PC-3 (cell line): ENCODE measurements at regions not wholly inside any gene's neighbourhood (a gene's known extent, or its start where the extent isn't known, plus 50 kb on each side); places are given as distances from the start of the nearest gene placed in this dataset.
A peak's percentile ranks its signal among the peaks of the same experiment; 100 is the strongest.

Source experiments
- ATAC-seq: fragments of 200-7000 bp; cut with Tn5 transposase; 2 replicates; pipeline ENCODE4 v1.9.1; 2020; ENCODE audit warnings: mild to moderate bottlenecking, moderate library complexity
- BruUV-seq: library from RNA; stranded (reverse); fragments of 400-500 nt; replicated peaks from 2 replicates; lab custom pipeline; 2021; lab: Mats Ljungman, UMichigan
- CTCF ChIA-PET: fragments of 300-600 bp; sonication (Branson Sonifier 250); formaldehyde crosslinking; loops from one replicate; lab custom pipeline; 2022; ENCODE audit warnings: antibody characterized with exemption; lab: Charles Lee
- POLR2A ChIA-PET: fragments of 300-600 bp; sonication (Branson Sonifier 250); formaldehyde crosslinking; loops from one replicate; lab custom pipeline; 2022; ENCODE audit warnings: antibody characterized with exemption; ENCODE audit not compliant: unreplicated experiment; lab: Charles Lee
- DNase-seq: peaks from one replicate; pipeline ENCODE4 v3.0.0-alpha.2; 2015
- H2AFZ ChIP-seq: fragments of 300-600 bp; sonication (generic); 2 replicates; pipeline ENCODE4 v1.6.0; 2016; ENCODE audit warnings: antibody characterized with exemption, low read length
- H3F3A ChIP-seq: fragments of 300-600 bp; sonication (generic); one replicate; pipeline ENCODE4 v1.6.0; 2017; ENCODE audit warnings: antibody characterized with exemption, low read length, control low read depth, mild to moderate bottlenecking; ENCODE audit not compliant: unreplicated experiment
- H3K27ac ChIP-seq: fragments of 300-600 bp; sonication (generic); 2 replicates; pipeline ENCODE4 v1.5.1; 2016; ENCODE audit warnings: mild to moderate bottlenecking, low read length
- H3K27me3 ChIP-seq: fragments of 300-600 bp; sonication (generic); 2 replicates; pipeline ENCODE4 v1.6.1; 2016; ENCODE audit warnings: low read length, mixed read lengths
- H3K36me3 ChIP-seq: fragments of 300-600 bp; sonication (generic); 2 replicates; pipeline ENCODE4 v1.6.1; 2016; ENCODE audit warnings: low read depth, mixed run types, low read length, mixed read lengths
- H3K4me1 ChIP-seq: fragments of 300-600 bp; sonication (generic); 2 replicates; pipeline ENCODE4 v1.5.1; 2016; ENCODE audit warnings: low read length; ENCODE audit not compliant: insufficient read depth
- H3K4me2 ChIP-seq: fragments of 300-600 bp; sonication (generic); 2 replicates; pipeline ENCODE4 v1.6.0; 2016; ENCODE audit warnings: low read length
- H3K4me3 ChIP-seq: fragments of 300-600 bp; sonication (generic); 2 replicates; pipeline ENCODE4 v1.5.1; 2016; ENCODE audit warnings: mild to moderate bottlenecking, low read length, mixed read lengths
- H3K79me2 ChIP-seq: fragments of 300-600 bp; sonication (generic); 2 replicates; pipeline ENCODE4 v1.6.1; 2017; ENCODE audit warnings: low read length, mixed read lengths
- H3K9ac ChIP-seq: fragments of 300-600 bp; sonication (generic); 2 replicates; pipeline ENCODE4 v1.6.0; 2016; ENCODE audit warnings: mild to moderate bottlenecking, low read length
- H3K9me2 ChIP-seq: fragments of 300-600 bp; sonication (generic); replicated peaks from 2 replicates; pipeline ENCODE4 v1.6.1; 2016; ENCODE audit warnings: mixed run types, low read length, mixed read lengths
- H3K9me3 ChIP-seq: fragments of 300-600 bp; sonication (generic); 2 replicates; pipeline ENCODE4 v1.6.1; 2016; ENCODE audit warnings: low read length, mixed read lengths
- H4K20me1 ChIP-seq: fragments of 300-600 bp; sonication (generic); 2 replicates; pipeline ENCODE4 v1.6.1; 2016; ENCODE audit warnings: low read length, mixed read lengths
- CTCF ChIP-seq: fragments of 300-600 bp; sonication (generic); conservative IDR thresholded peaks from 2 replicates; pipeline ENCODE4 v1.5.1; 2017; ENCODE audit warnings: antibody characterized with exemption, low read depth, mild to moderate bottlenecking, low read length
- EZH2 ChIP-seq: fragments of 300-600 bp; sonication (generic); IDR thresholded peaks from one replicate; pipeline ENCODE4 v1.6.1; 2017; ENCODE audit warnings: antibody characterized with exemption, mild to moderate bottlenecking, low read length; ENCODE audit not compliant: unreplicated experiment
- EZH2phosphoT487 ChIP-seq: fragments of 300-600 bp; sonication (generic); IDR thresholded peaks from 2 replicates; pipeline ENCODE4 v1.6.1; 2018; ENCODE audit warnings: mild to moderate bottlenecking, antibody characterized with exemption, low read length, borderline replicate concordance
- intact Hi-C: fragments of 100-400 bp; cut with micrococcal nuclease; formaldehyde crosslinking; loops from 2 replicates; pipeline ENCODE4 v1.9.0; 2023

GRCh38 chr6:112800439-112800838 lies 453.3 kb downstream of the RFPL4B start:
- POLR2A ChIA-PET, result no interaction called here
- Histone ChIP-seq H3K4me2 (no peak overlapping the region), H3K9ac (no peak overlapping the region), H3K79me2 (no peaks in the 10 kb centered on the region), H3K9me2 (no peaks in the 10 kb centered on the region), H3K27ac (no peak overlapping the region), H3K4me3 (no peak overlapping the region), H3K36me3 (no peaks in the 10 kb centered on the region), H3K4me1 (peaks cover 10% of the 10 kb centered on the region), H3F3A (no peaks in the 10 kb centered on the region), H3K27me3 (no peaks in the 10 kb centered on the region), H4K20me1 (no peaks in the 10 kb centered on the region), H2AFZ (no peak overlapping the region), H3K9me3 (no peaks in the 10 kb centered on the region)
- ATAC-seq, result no peak
- CTCF ChIA-PET, result interaction anchor here (0.6 kb wide), 1 partner anchor 1066 kb away, joined by 3 read pairs; no protein-coding TSS in a partner anchor
- intact Hi-C loops, result no loop called here
- TF ChIP-seq CTCF, result no peak
- TF ChIP-seq EZH2phosphoT487, result no peak
- no peak for TF ChIP-seq EZH2
- BruUV-seq, result no TSS peak
- DNase-seq, result no peak

- DNase-seq, result no peak
- no peaks in the 10 kb centered on the region for H3K9me3 ChIP-seq
- H3K9me2 ChIP-seq, result no peaks in the 10 kb centered on the region
- CTCF ChIA-PET, result no interaction called here
- no peaks in the 10 kb centered on the region for H3K27me3 ChIP-seq
- no peaks in the 10 kb centered on the region for H3K36me3 ChIP-seq
- ATAC-seq, result no peak
- intact Hi-C loops, result no loop called here
- H3K4me2 ChIP-seq, result no peak overlapping the region
- no peaks in the 10 kb centered on the region for H4K20me1 ChIP-seq
- POLR2A ChIA-PET, result no interaction called here
- H3F3A ChIP-seq, result no peaks in the 10 kb centered on the region
- no TSS peak for BruUV-seq
- no peak overlapping the region for H2AFZ ChIP-seq
- H3K27ac ChIP-seq, result no peak overlapping the region
- no peak overlapping the region for H3K4me3 ChIP-seq
- TF ChIP-seq EZH2phosphoT487 (no peak), CTCF (no peak), EZH2 (no peak)
- no peaks in the 10 kb centered on the region for H3K79me2 ChIP-seq
- H3K4me1 ChIP-seq, result peaks cover 10% of the 10 kb centered on the region
- H3K9ac ChIP-seq, result no peak overlapping the region
These were observed 453.8 kb downstream of the RFPL4B start for GRCh38 chr6:112800916-112801315.

GRCh38 chr6:112801468-112802080 lies 454.4 kb downstream of the RFPL4B start:
- Histone ChIP-seq H3F3A (no peaks in the 10 kb centered on the region), H3K9me3 (no peaks in the 10 kb centered on the region), H3K36me3 (no peaks in the 10 kb centered on the region), H3K27me3 (no peaks in the 10 kb centered on the region), H3K4me2 (peak overlapping the region; percentile 40), H3K4me1 (peaks cover 10% of the 10 kb centered on the region), H4K20me1 (no peaks in the 10 kb centered on the region), H3K4me3 (no peak overlapping the region), H3K79me2 (no peaks in the 10 kb centered on the region), H2AFZ (peak overlapping the region; percentile 37; the same call in 1 of the 2 replicates), H3K9ac (no peak overlapping the region), H3K27ac (no peak overlapping the region), H3K9me2 (no peaks in the 10 kb centered on the region)
- no peak for DNase-seq
- no peak for ATAC-seq
- no peak for TF ChIP-seq CTCF
- TF ChIP-seq EZH2phosphoT487, result no peak
- TF ChIP-seq EZH2, result no peak
- intact Hi-C loops, result no loop called here
- CTCF ChIA-PET, result no interaction called here
- POLR2A ChIA-PET, result no interaction called here
- BruUV-seq, result no TSS peak
